Peyer's patch (tissue), 4 donors: ENCODE measurements at regions not wholly inside any gene's neighbourhood (a gene's known extent, or its start where the extent isn't known, plus 50 kb on each side); places are given as distances from the start of the nearest gene placed in this dataset.

Source experiments
- CTCF ChIP-seq, 6 experiments: fragments of 450-650 bp in 4 of 6; fragments of 200-600 bp in 2 of 6; sonication (generic) in 1 of 6; IDR thresholded peaks; one replicate each; pipeline ENCODE4 v1.5.1; 2017 to 2019; ENCODE audit warnings: antibody characterized with exemption in 6 of 6, mild to moderate bottlenecking in 3 of 6, moderate library complexity in 1 of 6
- POLR2A ChIP-seq, 2 donors: fragments of 450-650 bp; IDR thresholded peaks; one replicate each; pipeline ENCODE4 v1.5.1; 2017; ENCODE audit warnings: antibody characterized with exemption in 2 of 2, mild to moderate bottlenecking in 2 of 2, moderate library complexity in 2 of 2

- TF ChIP-seq CTCF (IDR thresholded peaks at IDR 0.05) (no peak), POLR2A (IDR thresholded peaks at IDR 0.05) (no peak)
Measured at GRCh38 chr10:47178537-47179290, 121.3 kb upstream of the GDF10 start.
